ENCODE measurements at regions not wholly inside any gene's neighbourhood (a gene's known extent, or its start where the extent isn't known, plus 50 kb on each side); places are given as distances from the start of the nearest gene placed in this dataset.

DNA sequence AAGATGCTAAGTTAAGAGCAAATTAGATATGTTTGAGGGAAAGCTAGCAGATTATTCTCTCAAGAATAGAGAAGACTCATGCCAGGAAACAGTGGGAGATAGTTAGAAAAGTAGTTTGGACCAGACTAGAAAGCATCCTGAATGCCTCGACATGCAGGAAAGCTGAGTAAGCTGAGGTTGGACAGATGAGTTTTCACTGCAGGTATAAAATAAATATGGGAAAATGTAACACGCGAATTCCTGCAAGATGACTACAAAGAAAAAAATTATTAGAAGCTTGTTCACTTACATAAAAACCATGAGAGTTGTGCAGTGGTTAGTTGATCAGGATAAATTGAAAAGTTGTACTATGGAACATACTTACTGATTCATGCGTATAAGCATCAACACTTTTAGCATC, 484.2 kb upstream of the MANEA start:
- Histone ChIP-seq H3K27ac (no peak overlapping the region), H3K9me3 (no peaks in the 10 kb centered on the region), H3K27me3 (no peaks in the 10 kb centered on the region), H3K4me1 (no peaks in the 10 kb centered on the region), H3K4me3 (no peak overlapping the region), H3K36me3 (no peaks in the 10 kb centered on the region)
- 73% methylated on average over 4 of the region's 4 CpGs for WGBS, 2 donors
- no peak for DNase-seq
- TF ChIP-seq, protein P1, sequence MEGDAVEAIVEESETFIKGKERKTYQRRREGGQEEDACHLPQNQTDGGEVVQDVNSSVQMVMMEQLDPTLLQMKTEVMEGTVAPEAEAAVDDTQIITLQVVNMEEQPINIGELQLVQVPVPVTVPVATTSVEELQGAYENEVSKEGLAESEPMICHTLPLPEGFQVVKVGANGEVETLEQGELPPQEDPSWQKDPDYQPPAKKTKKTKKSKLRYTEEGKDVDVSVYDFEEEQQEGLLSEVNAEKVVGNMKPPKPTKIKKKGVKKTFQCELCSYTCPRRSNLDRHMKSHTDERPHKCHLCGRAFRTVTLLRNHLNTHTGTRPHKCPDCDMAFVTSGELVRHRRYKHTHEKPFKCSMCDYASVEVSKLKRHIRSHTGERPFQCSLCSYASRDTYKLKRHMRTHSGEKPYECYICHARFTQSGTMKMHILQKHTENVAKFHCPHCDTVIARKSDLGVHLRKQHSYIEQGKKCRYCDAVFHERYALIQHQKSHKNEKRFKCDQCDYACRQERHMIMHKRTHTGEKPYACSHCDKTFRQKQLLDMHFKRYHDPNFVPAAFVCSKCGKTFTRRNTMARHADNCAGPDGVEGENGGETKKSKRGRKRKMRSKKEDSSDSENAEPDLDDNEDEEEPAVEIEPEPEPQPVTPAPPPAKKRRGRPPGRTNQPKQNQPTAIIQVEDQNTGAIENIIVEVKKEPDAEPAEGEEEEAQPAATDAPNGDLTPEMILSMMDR (IDR thresholded peaks at IDR 0.05) = no peak
- TF ChIP-seq POLR2A (IDR thresholded peaks at IDR 0.05) (no peak), EP300 (IDR thresholded peaks at IDR 0.05) (no peak), POLR2AphosphoS5 (IDR thresholded peaks at IDR 0.05) (no peak)
- intact Hi-C loops (cut with DNase I) = no loop called here

DNA sequence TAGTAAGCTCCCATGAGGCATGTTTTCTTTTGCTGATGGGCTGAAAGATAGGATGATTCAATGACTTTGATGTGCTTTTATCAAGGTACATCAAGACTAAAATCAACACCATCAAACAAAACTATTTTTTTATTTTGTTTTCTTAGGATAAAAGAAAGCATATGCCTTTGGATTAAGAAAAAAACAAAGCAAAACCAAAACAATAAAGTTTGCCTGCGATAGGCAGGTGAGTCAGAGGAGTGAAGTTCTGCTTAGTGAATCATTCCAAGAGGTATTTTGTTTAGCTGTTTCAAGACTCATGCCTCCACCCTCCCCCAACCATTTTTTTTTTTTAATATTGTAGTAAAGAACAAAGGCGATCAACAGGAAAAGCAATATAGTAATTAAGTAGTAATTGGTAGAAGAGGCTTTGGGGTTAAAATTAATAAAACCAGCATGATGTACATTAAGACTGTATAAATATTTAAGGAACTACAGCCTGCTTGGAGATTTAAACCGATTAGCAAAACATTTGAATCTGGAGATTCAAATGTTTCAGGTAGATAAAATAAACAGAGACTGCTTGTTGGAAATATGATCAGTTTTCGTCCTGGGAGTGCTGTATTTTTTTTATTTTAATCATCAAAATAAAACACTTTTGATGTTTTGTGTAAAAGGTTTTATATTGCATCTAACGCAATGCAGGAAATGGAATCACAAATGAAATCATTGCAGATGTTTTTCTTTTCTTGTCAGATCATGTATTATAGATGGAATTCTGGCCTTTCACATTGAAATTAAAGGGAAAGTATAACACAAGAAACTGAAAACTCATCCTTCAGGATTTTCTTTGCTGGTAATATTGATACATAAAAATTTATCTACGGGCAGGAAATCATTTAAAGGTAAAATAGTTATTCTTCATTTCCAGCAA, 482.3 kb upstream of the MANEA start:
- Histone ChIP-seq H3K4me1 (no peaks in the 10 kb centered on the region), H3K9me3 (no peaks in the 10 kb centered on the region), H3K36me3 (no peaks in the 10 kb centered on the region), H3K27ac (no peak overlapping the region), H3K4me3 (no peak overlapping the region), H3K27me3 (no peaks in the 10 kb centered on the region)
- TF ChIP-seq EP300 (IDR thresholded peaks at IDR 0.05) = no peak
- TF ChIP-seq POLR2A (IDR thresholded peaks at IDR 0.05) = no peak
- TF ChIP-seq, protein P1 (IDR thresholded peaks at IDR 0.05) = no peak
- TF ChIP-seq POLR2AphosphoS5 (IDR thresholded peaks at IDR 0.05) = no peak
- no peak for DNase-seq
- 24 to 64% methylated on average over 6 of the region's 6 CpGs for WGBS, 2 donors
- intact Hi-C loops (cut with DNase I) = no loop called here

DNA sequence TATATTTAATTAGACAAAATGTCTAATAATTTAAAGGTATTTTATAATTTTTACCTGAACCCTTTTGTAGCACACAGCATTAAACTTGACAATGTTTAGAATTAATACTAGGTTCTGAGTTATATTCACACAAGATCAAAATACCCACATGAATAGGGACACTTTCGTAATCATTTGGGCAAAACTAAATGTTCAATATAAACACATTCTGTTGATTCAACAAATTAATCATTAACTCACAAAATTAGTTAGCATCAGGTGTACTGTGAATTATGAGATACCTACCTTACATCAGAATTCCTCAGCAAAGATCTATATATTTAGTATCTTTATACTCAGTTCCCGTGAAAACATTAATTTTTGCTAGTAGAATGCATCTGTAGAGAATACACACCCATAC, 481.5 kb upstream of the MANEA start:
- Histone ChIP-seq H3K4me3 (no peak overlapping the region), H3K27ac (no peak overlapping the region), H3K4me1 (no peaks in the 10 kb centered on the region), H3K27me3 (no peaks in the 10 kb centered on the region), H3K36me3 (no peaks in the 10 kb centered on the region), H3K9me3 (no peaks in the 10 kb centered on the region)
- TF ChIP-seq, protein P1 (IDR thresholded peaks at IDR 0.05) = no peak
- no peak for TF ChIP-seq EP300 (IDR thresholded peaks at IDR 0.05)
- no peak for TF ChIP-seq POLR2A (IDR thresholded peaks at IDR 0.05)
- TF ChIP-seq POLR2AphosphoS5 (IDR thresholded peaks at IDR 0.05) = no peak
- DNase-seq = no peak
- 54 to 79% methylated on average over 2 of the region's 2 CpGs for WGBS, 2 donors
- intact Hi-C loops (cut with DNase I) = no loop called here

DNA sequence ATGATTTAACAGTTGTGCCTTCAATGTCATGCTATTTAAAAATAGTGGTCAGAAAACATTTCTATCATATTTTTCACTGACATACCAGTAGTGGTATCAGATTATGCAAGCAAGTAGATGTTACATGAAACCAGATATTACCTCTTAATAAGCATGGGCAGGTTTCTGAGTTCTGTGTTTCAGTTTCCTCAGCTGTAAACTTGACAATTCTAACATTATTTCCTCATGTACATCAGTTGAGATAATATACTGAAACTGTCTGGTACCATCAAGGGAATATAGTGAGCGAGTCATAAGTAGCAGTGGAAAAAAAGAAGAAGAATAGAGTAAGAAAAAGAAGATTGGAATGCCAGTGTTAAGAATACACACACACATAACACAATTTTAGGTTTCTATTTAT, 477.9 kb upstream of the MANEA start:
- Histone ChIP-seq H3K27ac (no peak overlapping the region), H3K9me3 (no peaks in the 10 kb centered on the region), H3K36me3 (no peaks in the 10 kb centered on the region), H3K4me1 (no peaks in the 10 kb centered on the region), H3K4me3 (no peak overlapping the region), H3K27me3 (no peaks in the 10 kb centered on the region)
- no peak for DNase-seq
- TF ChIP-seq POLR2A (IDR thresholded peaks at IDR 0.05) (no peak), POLR2AphosphoS5 (IDR thresholded peaks at IDR 0.05) (no peak), EP300 (IDR thresholded peaks at IDR 0.05) (no peak)
- TF ChIP-seq, protein P1 (IDR thresholded peaks at IDR 0.05) = no peak
- WGBS, 2 donors = 77 to 80% methylated on average over 1 of the region's 1 CpG
- intact Hi-C loops (cut with DNase I) = no loop called here
